ENCODE measurements at regions not wholly inside any gene's neighbourhood (a gene's known extent, or its start where the extent isn't known, plus 50 kb on each side); places are given as distances from the start of the nearest gene placed in this dataset.

DNA sequence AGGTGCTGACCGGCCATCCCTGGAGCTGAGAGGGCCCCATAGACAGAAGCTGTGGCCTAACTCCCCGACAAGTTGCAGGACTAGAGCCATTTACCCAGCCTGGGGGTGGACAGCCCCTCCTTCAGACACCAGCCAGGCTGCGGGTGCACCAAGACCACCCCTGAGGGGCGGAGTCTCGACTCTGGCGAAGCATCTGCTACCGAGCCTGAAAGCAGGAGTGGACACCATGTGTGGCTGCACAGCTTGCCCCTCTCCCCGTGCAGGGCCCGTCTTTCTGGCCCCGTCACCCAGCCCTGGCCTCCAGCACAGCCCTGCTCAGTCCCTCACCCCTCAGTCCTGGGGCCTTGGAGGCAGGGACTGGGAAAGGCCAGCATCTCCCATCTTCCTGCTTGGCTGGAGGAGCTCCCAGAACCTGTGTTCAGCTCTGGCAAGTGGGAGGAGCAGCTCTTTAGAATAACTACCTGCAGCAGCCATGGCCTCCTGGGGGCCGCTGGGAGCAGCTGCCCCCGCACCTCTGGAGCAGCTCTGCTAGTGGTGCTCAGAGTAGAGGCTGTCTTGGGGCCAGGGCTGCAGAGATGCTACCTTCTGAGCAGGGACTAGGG is 275.8 kb downstream of the NDUFA10 start (continued):
- TF ChIP-seq, protein P1, sequence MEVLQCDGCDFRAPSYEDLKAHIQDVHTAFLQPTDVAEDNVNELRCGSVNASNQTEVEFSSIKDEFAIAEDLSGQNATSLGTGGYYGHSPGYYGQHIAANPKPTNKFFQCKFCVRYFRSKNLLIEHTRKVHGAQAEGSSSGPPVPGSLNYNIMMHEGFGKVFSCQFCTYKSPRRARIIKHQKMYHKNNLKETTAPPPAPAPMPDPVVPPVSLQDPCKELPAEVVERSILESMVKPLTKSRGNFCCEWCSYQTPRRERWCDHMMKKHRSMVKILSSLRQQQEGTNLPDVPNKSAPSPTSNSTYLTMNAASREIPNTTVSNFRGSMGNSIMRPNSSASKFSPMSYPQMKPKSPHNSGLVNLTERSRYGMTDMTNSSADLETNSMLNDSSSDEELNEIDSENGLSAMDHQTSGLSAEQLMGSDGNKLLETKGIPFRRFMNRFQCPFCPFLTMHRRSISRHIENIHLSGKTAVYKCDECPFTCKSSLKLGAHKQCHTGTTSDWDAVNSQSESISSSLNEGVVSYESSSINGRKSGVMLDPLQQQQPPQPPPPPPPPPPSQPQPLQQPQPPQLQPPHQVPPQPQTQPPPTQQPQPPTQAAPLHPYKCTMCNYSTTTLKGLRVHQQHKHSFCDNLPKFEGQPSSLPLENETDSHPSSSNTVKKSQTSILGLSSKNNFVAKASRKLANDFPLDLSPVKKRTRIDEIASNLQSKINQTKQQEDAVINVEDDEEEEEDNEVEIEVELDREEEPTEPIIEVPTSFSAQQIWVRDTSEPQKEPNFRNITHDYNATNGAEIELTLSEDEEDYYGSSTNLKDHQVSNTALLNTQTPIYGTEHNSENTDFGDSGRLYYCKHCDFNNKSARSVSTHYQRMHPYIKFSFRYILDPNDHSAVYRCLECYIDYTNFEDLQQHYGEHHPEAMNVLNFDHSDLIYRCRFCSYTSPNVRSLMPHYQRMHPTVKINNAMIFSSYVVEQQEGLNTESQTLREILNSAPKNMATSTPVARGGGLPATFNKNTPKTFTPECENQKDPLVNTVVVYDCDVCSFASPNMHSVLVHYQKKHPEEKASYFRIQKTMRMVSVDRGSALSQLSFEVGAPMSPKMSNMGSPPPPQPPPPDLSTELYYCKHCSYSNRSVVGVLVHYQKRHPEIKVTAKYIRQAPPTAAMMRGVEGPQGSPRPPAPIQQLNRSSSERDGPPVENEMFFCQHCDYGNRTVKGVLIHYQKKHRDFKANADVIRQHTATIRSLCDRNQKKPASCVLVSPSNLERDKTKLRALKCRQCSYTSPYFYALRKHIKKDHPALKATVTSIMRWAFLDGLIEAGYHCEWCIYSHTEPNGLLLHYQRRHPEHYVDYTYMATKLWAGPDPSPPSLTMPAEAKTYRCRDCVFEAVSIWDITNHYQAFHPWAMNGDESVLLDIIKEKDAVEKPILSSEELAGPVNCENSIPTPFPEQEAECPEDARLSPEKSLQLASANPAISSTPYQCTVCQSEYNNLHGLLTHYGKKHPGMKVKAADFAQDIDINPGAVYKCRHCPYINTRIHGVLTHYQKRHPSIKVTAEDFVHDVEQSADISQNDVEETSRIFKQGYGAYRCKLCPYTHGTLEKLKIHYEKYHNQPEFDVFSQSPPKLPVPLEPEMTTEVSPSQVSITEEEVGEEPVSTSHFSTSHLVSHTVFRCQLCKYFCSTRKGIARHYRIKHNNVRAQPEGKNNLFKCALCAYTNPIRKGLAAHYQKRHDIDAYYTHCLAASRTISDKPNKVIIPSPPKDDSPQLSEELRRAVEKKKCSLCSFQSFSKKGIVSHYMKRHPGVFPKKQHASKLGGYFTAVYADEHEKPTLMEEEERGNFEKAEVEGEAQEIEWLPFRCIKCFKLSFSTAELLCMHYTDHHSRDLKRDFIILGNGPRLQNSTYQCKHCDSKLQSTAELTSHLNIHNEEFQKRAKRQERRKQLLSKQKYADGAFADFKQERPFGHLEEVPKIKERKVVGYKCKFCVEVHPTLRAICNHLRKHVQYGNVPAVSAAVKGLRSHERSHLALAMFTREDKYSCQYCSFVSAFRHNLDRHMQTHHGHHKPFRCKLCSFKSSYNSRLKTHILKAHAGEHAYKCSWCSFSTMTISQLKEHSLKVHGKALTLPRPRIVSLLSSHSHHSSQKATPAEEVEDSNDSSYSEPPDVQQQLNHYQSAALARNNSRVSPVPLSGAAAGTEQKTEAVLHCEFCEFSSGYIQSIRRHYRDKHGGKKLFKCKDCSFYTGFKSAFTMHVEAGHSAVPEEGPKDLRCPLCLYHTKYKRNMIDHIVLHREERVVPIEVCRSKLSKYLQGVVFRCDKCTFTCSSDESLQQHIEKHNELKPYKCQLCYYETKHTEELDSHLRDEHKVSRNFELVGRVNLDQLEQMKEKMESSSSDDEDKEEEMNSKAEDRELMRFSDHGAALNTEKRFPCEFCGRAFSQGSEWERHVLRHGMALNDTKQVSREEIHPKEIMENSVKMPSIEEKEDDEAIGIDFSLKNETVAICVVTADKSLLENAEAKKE (CRISPR knock-in tag; IDR thresholded peaks at IDR 0.05) = no peak
- TF ChIP-seq, protein P2, sequence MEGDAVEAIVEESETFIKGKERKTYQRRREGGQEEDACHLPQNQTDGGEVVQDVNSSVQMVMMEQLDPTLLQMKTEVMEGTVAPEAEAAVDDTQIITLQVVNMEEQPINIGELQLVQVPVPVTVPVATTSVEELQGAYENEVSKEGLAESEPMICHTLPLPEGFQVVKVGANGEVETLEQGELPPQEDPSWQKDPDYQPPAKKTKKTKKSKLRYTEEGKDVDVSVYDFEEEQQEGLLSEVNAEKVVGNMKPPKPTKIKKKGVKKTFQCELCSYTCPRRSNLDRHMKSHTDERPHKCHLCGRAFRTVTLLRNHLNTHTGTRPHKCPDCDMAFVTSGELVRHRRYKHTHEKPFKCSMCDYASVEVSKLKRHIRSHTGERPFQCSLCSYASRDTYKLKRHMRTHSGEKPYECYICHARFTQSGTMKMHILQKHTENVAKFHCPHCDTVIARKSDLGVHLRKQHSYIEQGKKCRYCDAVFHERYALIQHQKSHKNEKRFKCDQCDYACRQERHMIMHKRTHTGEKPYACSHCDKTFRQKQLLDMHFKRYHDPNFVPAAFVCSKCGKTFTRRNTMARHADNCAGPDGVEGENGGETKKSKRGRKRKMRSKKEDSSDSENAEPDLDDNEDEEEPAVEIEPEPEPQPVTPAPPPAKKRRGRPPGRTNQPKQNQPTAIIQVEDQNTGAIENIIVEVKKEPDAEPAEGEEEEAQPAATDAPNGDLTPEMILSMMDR (conservative IDR thresholded peaks at IDR 0.05; ENCODE audit: low read depth in 2 of 2) = no peak
- TF ChIP-seq CREB1 (CRISPR knock-in tag; IDR thresholded peaks at IDR 0.05; ENCODE audit: low read depth) = no peak
- no peak for TF ChIP-seq ZNF114 (CRISPR knock-in tag; IDR thresholded peaks at IDR 0.05)
- no peak for TF ChIP-seq JUNB (IDR thresholded peaks at IDR 0.05; ENCODE audit: unreplicated experiment)
- no peak for TF ChIP-seq ZNF331 (CRISPR knock-in tag; IDR thresholded peaks at IDR 0.05; ENCODE audit: low read depth)
- TF ChIP-seq, protein P3, sequence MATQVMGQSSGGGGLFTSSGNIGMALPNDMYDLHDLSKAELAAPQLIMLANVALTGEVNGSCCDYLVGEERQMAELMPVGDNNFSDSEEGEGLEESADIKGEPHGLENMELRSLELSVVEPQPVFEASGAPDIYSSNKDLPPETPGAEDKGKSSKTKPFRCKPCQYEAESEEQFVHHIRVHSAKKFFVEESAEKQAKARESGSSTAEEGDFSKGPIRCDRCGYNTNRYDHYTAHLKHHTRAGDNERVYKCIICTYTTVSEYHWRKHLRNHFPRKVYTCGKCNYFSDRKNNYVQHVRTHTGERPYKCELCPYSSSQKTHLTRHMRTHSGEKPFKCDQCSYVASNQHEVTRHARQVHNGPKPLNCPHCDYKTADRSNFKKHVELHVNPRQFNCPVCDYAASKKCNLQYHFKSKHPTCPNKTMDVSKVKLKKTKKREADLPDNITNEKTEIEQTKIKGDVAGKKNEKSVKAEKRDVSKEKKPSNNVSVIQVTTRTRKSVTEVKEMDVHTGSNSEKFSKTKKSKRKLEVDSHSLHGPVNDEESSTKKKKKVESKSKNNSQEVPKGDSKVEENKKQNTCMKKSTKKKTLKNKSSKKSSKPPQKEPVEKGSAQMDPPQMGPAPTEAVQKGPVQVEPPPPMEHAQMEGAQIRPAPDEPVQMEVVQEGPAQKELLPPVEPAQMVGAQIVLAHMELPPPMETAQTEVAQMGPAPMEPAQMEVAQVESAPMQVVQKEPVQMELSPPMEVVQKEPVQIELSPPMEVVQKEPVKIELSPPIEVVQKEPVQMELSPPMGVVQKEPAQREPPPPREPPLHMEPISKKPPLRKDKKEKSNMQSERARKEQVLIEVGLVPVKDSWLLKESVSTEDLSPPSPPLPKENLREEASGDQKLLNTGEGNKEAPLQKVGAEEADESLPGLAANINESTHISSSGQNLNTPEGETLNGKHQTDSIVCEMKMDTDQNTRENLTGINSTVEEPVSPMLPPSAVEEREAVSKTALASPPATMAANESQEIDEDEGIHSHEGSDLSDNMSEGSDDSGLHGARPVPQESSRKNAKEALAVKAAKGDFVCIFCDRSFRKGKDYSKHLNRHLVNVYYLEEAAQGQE (IDR thresholded peaks at IDR 0.05; ENCODE audit: unreplicated experiment) = no peak
- TF ChIP-seq STAT1 (IDR thresholded peaks at IDR 0.05; ENCODE audit: unreplicated experiment) = no peak
- no peak for TF ChIP-seq POLR2AphosphoS5 (IDR thresholded peaks at IDR 0.05; ENCODE audit: low read depth)
